ENCODE measurements at regions not wholly inside any gene's neighbourhood (a gene's known extent, or its start where the extent isn't known, plus 50 kb on each side); places are given as distances from the start of the nearest gene placed in this dataset.

GRCh38 chr12:77351860-77352259 is 286.5 kb upstream of the E2F7 start:
- TF ChIP-seq GATA3 (IDR thresholded peaks at IDR 0.05; ENCODE audit: low read depth, low read length) (no peak), GATA2 (IDR thresholded peaks at IDR 0.05; ENCODE audit: low read depth, low read length) (no peak)

GRCh38 chr12:77349689-77350370 is 284.5 kb upstream of the E2F7 start:
- TF ChIP-seq GATA2 (IDR thresholded peaks at IDR 0.05; ENCODE audit: low read depth, low read length): no peak
- no peak for TF ChIP-seq GATA3 (IDR thresholded peaks at IDR 0.05; ENCODE audit: low read depth, low read length)

- TF ChIP-seq GATA2 (IDR thresholded peaks at IDR 0.05; ENCODE audit: low read depth, low read length) (no peak), GATA3 (IDR thresholded peaks at IDR 0.05; ENCODE audit: low read depth, low read length) (no peak)
These were observed 281.6 kb upstream of the E2F7 start for GRCh38 chr12:77347017-77347416.

GRCh38 chr12:77345336-77345735 is 280.0 kb upstream of the E2F7 start:
- TF ChIP-seq GATA2 (IDR thresholded peaks at IDR 0.05; ENCODE audit: low read depth, low read length) (no peak), GATA3 (IDR thresholded peaks at IDR 0.05; ENCODE audit: low read depth, low read length) (no peak)

DNA sequence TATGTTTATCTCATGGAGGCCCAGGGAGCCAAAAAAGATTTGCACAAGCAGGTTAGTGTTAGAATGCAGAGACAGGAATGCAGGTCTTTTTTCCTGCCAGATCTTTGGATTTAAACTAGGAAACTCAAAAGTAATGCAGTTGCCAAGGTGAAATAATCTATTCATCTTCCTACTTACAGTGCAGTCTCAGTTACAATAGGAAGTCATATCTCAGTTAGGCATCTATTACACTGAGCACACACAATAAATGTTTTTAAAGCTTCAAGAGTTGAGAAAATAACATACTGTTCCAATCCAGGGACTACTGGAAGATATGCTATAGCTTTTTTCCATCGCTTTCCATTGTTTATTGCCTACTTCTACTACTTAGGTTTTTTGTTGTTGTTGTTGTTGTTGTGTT is 279.3 kb upstream of the E2F7 start:
- TF ChIP-seq GATA3 (IDR thresholded peaks at IDR 0.05; ENCODE audit: low read depth, low read length) (no peak), GATA2 (IDR thresholded peaks at IDR 0.05; ENCODE audit: low read depth, low read length) (no peak)

DNA sequence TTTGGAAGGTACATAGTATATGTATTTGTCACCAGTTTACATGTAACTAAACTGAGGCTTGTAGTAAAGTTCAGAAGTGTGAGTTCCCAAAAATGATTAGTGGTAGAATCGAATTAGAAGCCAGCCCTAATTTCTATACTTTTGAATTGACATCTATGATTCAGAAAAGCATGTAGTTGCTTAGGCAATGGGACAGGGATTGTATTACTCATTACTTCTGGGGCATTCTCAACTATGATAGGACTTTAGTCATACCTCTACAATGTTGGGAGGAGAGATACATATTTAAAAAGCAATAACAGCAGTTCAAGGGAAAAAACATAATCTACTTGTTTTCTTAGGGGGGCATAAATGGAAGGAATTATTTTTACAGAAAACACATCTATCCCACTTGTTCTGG is 277.9 kb upstream of the E2F7 start:
- TF ChIP-seq GATA3 (IDR thresholded peaks at IDR 0.05; ENCODE audit: low read depth, low read length) (no peak), GATA2 (IDR thresholded peaks at IDR 0.05; ENCODE audit: low read depth, low read length) (no peak)

GRCh38 chr12:77342253-77342652 is 276.9 kb upstream of the E2F7 start:
- TF ChIP-seq GATA2 (IDR thresholded peaks at IDR 0.05; ENCODE audit: low read depth, low read length) (no peak), GATA3 (IDR thresholded peaks at IDR 0.05; ENCODE audit: low read depth, low read length) (no peak)

DNA sequence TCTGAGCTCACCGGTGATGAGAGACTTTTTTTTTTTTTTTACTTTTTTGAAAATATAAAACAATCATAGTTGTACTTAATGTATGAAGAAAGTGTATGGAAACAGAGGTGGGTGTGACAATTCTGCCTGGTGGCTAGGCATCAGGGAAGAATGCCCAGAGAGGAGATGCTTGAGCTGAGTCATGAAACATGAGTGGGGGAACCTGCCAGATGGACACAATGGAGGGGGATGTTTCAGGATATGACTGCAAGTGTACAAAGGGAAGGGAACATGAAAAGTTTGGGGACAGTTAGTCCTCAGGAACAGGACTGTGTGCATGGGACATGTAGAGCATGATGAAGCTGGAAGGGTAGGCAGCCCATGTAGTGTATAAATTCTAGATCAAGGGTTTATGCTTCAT is 274.2 kb upstream of the E2F7 start:
- no peak for TF ChIP-seq GATA3 (IDR thresholded peaks at IDR 0.05; ENCODE audit: low read depth, low read length)

GRCh38 chr12:77337362-77337761 is 272.0 kb upstream of the E2F7 start:
- TF ChIP-seq GATA3 (IDR thresholded peaks at IDR 0.05; ENCODE audit: low read depth, low read length): no peak
- no peak for TF ChIP-seq GATA2 (IDR thresholded peaks at IDR 0.05; ENCODE audit: low read depth, low read length)

DNA sequence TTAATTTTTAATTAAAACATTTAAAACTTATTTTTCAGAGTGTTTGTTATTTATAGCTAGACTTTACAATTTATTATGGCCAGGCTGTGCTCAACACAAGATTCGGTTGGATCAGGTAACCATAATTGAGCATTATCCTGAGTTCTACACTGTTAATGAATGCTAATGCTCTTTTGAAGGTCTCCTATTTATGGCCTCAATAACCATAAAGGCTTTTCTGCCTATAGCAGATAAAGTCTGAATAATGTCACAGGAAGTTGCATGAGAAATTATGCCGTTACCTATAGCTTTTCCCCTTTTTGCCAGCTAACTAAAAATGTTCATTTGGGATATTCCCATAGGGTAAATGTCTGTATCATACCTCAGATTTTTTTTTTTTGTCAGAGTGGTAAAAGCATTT is 269.4 kb upstream of the E2F7 start:
- TF ChIP-seq GATA2 (IDR thresholded peaks at IDR 0.05; ENCODE audit: low read depth, low read length) (no peak), GATA3 (IDR thresholded peaks at IDR 0.05; ENCODE audit: low read depth, low read length) (no peak)

DNA sequence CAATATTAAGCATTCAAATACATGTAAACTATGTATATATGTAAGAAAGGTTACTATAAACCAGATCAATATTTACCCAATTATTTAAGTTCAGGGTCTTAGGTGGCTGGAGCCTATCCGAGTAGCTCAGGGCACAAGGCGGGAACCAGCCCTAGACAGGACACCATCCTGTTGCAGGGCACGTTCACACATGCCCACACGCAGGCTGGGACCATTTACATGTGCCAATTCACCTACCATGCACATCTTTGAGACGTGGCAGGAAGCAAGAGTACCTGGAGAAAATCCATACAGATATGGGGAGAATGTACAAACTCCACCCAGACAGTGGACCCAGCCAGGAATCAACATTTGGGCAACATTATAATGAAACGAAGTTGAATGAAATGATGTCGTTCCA is 263.0 kb upstream of the E2F7 start:
- TF ChIP-seq GATA3 (IDR thresholded peaks at IDR 0.05; ENCODE audit: low read depth, low read length) (no peak), GATA2 (IDR thresholded peaks at IDR 0.05; ENCODE audit: low read depth, low read length) (no peak)

GRCh38 chr12:77325511-77326236 is 260.3 kb upstream of the E2F7 start:
- TF ChIP-seq GATA3 (IDR thresholded peaks at IDR 0.05; ENCODE audit: low read depth, low read length) (no peak), GATA2 (IDR thresholded peaks at IDR 0.05; ENCODE audit: low read depth, low read length) (no peak)

DNA sequence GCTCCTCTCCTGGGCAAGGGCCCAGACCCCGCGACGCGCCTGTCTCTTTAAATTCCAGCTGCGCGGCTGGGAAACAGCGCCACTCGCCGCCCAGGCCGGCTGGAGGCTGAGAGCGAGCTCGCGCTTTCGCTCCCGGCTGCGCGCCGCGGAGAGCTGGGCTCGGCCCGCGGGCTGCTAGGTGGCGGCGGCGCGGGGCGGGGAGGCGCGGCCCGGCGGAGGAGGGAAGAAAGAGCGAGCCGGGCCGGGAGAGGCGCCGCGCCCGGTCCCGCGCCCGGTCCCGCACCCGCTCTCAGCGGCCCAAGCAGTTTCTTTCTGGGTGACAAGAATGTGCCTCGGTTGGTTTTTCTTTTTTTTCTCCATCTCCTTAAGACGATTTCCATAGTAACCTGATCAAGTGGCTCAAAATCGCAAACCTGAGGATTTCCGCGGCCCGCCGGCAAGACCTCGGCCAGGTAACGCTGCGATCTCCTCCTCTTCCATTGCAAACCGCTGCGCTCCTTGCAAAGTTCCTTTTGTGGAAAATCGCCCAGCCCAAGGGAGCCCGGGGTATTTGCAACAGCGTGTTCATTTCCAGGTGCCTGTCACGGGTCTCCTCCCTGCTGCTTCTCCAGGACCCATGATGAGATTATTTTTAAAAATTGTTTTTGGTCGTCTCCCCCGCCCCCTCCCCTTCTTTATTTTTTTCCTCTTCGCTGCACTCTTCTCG is 259.5 kb upstream of the E2F7 start:
- TF ChIP-seq GATA3 (IDR thresholded peaks at IDR 0.05; ENCODE audit: low read depth, low read length) (no peak), GATA2 (IDR thresholded peaks at IDR 0.05; ENCODE audit: low read depth, low read length) (no peak)

- no peak for TF ChIP-seq GATA2 (IDR thresholded peaks at IDR 0.05; ENCODE audit: low read depth, low read length)
- TF ChIP-seq GATA3 (IDR thresholded peaks at IDR 0.05; ENCODE audit: low read depth, low read length): no peak
These were observed 259.0 kb upstream of the E2F7 start for GRCh38 chr12:77324416-77324762.

All from SH-SY5Y (cell line).